ENCODE measurements at regions not wholly inside any gene's neighbourhood (a gene's known extent, or its start where the extent isn't known, plus 50 kb on each side); places are given as distances from the start of the nearest gene placed in this dataset.

DNA sequence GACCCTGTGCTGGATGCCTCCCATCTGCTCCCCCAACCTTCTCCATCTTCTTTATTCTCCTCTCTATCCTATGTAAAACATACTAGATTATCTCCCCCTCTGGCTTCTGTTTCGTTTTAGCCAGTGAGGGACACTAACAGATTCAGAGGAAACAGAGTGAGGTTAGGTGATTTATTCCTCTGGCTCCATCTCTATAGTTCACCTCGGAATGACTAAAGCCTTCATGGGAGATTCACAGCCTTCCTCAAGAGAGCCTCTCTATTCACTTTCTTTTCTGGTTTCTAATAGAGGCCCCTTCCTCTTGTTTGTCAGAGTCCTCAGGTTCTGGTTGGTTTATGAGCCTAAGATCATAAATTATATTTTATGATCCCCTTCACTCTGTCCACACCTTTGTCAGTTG lies 633.1 kb upstream of the TYRP1 start:
- DNase-seq (ENCODE audit: low read depth), result no peak
- TF ChIP-seq, protein P1, sequence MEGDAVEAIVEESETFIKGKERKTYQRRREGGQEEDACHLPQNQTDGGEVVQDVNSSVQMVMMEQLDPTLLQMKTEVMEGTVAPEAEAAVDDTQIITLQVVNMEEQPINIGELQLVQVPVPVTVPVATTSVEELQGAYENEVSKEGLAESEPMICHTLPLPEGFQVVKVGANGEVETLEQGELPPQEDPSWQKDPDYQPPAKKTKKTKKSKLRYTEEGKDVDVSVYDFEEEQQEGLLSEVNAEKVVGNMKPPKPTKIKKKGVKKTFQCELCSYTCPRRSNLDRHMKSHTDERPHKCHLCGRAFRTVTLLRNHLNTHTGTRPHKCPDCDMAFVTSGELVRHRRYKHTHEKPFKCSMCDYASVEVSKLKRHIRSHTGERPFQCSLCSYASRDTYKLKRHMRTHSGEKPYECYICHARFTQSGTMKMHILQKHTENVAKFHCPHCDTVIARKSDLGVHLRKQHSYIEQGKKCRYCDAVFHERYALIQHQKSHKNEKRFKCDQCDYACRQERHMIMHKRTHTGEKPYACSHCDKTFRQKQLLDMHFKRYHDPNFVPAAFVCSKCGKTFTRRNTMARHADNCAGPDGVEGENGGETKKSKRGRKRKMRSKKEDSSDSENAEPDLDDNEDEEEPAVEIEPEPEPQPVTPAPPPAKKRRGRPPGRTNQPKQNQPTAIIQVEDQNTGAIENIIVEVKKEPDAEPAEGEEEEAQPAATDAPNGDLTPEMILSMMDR (conservative IDR thresholded peaks at IDR 0.05; ENCODE audit: low read length), result no peak
- H3K4me3 ChIP-seq (ENCODE audit: low read length), result no peak overlapping the region

DNA sequence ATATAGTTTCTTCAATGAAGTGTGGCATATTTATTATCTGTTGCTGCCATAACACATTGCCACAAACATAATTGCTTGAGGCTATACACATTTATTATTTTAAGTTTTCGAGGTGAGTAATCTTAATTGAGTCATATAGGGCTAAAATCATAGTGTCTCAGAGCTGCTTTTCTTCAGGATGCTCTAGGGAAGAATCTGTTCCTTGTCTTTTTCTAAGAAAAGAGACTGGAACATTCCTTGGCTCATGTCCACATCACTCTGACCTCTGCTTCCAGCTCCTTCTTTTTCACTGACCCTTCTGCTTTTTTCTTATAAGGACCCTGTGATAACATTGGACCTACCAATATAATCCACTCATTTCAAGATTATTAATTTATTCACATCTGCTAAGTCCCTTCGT lies 632.4 kb upstream of the TYRP1 start:
- TF ChIP-seq, protein P1 (conservative IDR thresholded peaks at IDR 0.05; ENCODE audit: low read length), result no peak
- no peak for DNase-seq (ENCODE audit: low read depth)
- no peak overlapping the region for H3K4me3 ChIP-seq (ENCODE audit: low read length)

DNA sequence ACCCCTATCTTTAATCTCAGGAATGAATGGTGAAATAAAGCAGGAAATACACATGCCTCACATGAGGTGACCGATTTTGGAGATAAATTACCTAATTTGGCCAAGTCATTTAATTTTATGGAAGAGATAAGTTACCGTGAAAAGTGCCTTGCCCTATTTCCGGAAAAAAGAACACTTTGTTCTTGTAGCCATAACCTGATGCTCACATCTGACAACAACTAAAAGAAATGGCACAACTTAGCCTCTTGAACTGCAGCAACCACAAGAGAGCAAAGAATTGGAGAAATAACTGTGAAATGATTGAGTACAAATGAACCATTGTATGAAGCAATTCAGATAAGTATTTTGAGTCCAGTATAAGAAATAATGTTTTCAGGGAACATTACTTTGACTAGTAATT lies 628.1 kb upstream of the TYRP1 start:
- H3K4me3 ChIP-seq (ENCODE audit: low read length), result no peak overlapping the region
- TF ChIP-seq, protein P1 (conservative IDR thresholded peaks at IDR 0.05; ENCODE audit: low read length), result no peak
- DNase-seq (ENCODE audit: low read depth), result no peak

DNA sequence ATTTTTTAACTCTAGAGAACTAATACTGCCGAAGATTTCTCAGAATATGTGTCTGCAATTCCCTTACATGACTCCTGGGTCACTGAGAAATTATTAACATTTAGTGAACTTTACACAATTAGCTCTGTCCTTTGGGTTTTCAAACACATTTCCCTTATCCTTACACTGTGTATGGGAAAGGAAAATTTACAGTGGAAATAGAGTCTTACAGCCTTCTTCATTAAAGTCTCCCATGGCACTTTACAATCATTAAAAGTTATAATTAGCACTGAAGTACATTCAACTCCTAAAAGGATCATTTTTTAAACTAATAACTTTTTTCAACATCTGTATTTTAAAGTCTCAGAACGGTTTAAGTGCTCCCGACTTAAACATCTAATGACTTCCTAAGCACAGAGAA lies 627.5 kb upstream of the TYRP1 start:
- no peak for DNase-seq (ENCODE audit: low read depth)

DNA sequence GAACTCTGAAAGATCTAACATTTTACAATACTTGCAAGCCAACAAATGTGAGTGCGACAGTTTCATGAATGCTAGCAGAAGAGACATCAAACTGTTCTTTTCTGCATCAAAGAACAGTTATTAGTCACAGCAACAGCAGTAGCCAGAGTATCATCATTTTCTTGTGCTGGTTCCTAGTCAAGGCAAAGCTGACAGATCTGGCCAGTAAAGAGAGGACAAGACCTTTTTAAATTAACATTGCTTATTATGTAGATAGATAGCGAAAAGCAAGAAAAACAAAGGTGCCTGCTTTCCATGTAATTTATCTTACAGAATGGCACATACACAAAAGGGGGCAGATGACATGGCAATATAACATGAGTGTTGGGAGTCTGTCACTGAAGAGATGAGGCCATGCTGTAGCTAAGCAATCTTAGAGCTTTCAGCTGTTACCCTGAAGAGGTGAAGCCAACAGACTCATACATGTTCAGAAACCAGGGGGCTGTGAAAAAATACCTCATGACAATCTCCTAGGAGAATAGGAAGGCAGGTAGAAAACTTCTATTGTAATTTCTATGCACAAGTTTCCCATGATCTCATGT lies 626.6 kb upstream of the TYRP1 start:
- TF ChIP-seq, protein P1 (conservative IDR thresholded peaks at IDR 0.05; ENCODE audit: low read length), result no peak
- no peak overlapping the region for H3K4me3 ChIP-seq (ENCODE audit: low read length)
- no peak for DNase-seq (ENCODE audit: low read depth)

More for the DNA sequence above, 627.5 kb upstream of the TYRP1 start:
- no peak overlapping the region for H3K4me3 ChIP-seq (ENCODE audit: low read length)
- TF ChIP-seq, protein P1 (conservative IDR thresholded peaks at IDR 0.05; ENCODE audit: low read length), result no peak

DNA sequence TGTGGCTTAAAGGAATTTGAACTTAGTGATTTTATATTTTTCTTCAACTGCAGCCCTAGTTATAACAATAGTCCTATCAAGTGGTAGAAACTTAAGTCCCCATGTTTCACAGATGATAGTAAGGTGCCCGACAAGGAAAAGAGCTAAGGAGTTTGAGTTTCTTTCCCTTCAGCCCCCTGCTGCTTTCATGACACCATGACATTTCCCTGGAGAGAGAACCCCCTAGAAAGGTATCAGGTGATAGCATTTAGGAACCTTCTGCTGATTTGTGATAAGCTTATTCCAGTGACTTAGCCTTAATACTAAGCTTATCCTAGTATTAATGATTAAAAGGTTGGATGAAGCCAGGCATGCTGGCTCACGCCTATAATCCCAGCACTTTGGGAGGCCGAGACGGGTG lies 623.8 kb upstream of the TYRP1 start:
- TF ChIP-seq, protein P1 (conservative IDR thresholded peaks at IDR 0.05; ENCODE audit: low read length), result no peak
- no peak overlapping the region for H3K4me3 ChIP-seq (ENCODE audit: low read length)
- no peak for DNase-seq (ENCODE audit: low read depth)

DNA sequence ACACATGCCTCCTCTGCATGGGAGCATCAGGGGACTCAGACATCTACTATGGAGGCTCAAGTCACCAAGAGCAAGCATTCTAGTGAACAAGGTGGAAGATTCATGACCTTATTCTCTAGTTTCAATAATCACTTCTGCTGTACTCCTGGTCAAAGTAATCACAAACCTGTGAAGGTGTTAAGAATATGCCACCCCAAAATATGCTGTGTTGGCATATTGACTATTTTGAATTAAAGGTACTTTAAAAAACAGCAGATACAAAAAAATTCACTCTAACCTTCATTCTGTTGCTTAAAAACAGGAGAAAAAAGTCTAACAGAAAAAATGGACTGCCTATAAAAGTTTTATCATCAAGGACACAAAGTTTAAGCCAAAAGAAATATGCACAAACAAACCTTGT lies 607.8 kb upstream of the TYRP1 start:
- no peak for DNase-seq (ENCODE audit: low read depth)
- TF ChIP-seq, protein P1 (conservative IDR thresholded peaks at IDR 0.05; ENCODE audit: low read length), result no peak
- no peak overlapping the region for H3K4me3 ChIP-seq (ENCODE audit: low read length)
